SU-DHL-6 (cell line): ENCODE measurements at regions not wholly inside any gene's neighbourhood (a gene's known extent, or its start where the extent isn't known, plus 50 kb on each side); places are given as distances from the start of the nearest gene placed in this dataset.

Source experiments
- H2AFZ ChIP-seq: fragments of 200-600 bp; sonication (generic); 2 replicates; pipeline ENCODE4 v1.6.1; 2014; ENCODE audit warnings: low read depth, mild to moderate bottlenecking, moderate library complexity, mixed read lengths, antibody characterized with exemption, low read length; ENCODE audit not compliant: severe bottlenecking
- H3F3A ChIP-seq: fragments of 200-600 bp; shearing (Covaris generic); 2 replicates; pipeline ENCODE4 v1.6.0; 2016; ENCODE audit warnings: antibody characterized with exemption, mild to moderate bottlenecking; ENCODE audit not compliant: insufficient read depth
- H3K27ac ChIP-seq: fragments of 200-600 bp; sonication (generic); 2 replicates; pipeline ENCODE4 v1.5.1; 2016; ENCODE audit warnings: low read depth, mild to moderate bottlenecking, low read length, moderate library complexity, mixed read lengths
- H3K27me3 ChIP-seq: fragments of 200-600 bp; sonication (generic), shearing (Covaris generic); 2 replicates; pipeline ENCODE4 v1.6.0; 2014; ENCODE audit warnings: mild to moderate bottlenecking, low read length
- H3K36me3 ChIP-seq: fragments of 200-600 bp; sonication (generic); 2 replicates; pipeline ENCODE4 v1.6.1; 2014; ENCODE audit warnings: mild to moderate bottlenecking, low read length, mixed read lengths
- H3K4me2 ChIP-seq: fragments of 300-600, 200-600 bp; shearing (Covaris generic), sonication (generic); 2 replicates; pipeline ENCODE4 v1.6.0; 2014; ENCODE audit warnings: low read length, low read depth, mild to moderate bottlenecking; ENCODE audit not compliant: poor library complexity, severe bottlenecking
- H3K4me3 ChIP-seq: fragments of 200-600 bp; sonication (generic); 2 replicates; pipeline ENCODE4 v1.5.1; 2014; ENCODE audit warnings: antibody characterized with exemption, low read length, mild to moderate bottlenecking, mixed read lengths; ENCODE audit not compliant: insufficient read depth, poor library complexity, severe bottlenecking
- H3K79me2 ChIP-seq: fragments of 200-600 bp; sonication (generic); 2 replicates; pipeline ENCODE4 v1.6.1; 2014; ENCODE audit warnings: mild to moderate bottlenecking, low read length, moderate library complexity; ENCODE audit not compliant: insufficient read depth
- H3K9ac ChIP-seq: fragments of 200-600 bp; sonication (generic); 2 replicates; pipeline ENCODE4 v1.7.0; 2014; ENCODE audit warnings: mild to moderate bottlenecking, low read length
- H3K9me2 ChIP-seq: fragments of 200-600 bp; sonication (generic); replicated peaks from 2 replicates; pipeline ENCODE4 v1.6.1; 2014; ENCODE audit warnings: low read length; ENCODE audit not compliant: insufficient read depth
- H3K9me3 ChIP-seq: fragments of 200-600 bp; sonication (generic); 2 replicates; pipeline ENCODE4 v1.6.1; 2014; ENCODE audit warnings: low read length, mixed read lengths; ENCODE audit not compliant: insufficient read depth
- H4K20me1 ChIP-seq: fragments of 200-600 bp; sonication (generic); 2 replicates; pipeline ENCODE4 v1.6.1; 2014; ENCODE audit warnings: low read depth, mild to moderate bottlenecking, antibody characterized with exemption, low read length, moderate library complexity, mixed read lengths
- EZH2phosphoT487 ChIP-seq: fragments of 200-600 bp; sonication (generic), shearing (Covaris generic); conservative IDR thresholded peaks from 2 replicates; pipeline ENCODE4 v1.6.1; 2018; ENCODE audit warnings: mild to moderate bottlenecking, antibody characterized with exemption, low read length, moderate library complexity, mixed read lengths
- TF ChIP-seq, protein P1 (sequence below): fragments of 200-600 bp; sonication (generic); IDR thresholded peaks from one replicate; pipeline ENCODE4 v1.5.1; 2017; ENCODE audit warnings: antibody characterized with exemption, mild to moderate bottlenecking, low read length, moderate library complexity; ENCODE audit not compliant: insufficient read depth, poor library complexity, severe bottlenecking

DNA sequence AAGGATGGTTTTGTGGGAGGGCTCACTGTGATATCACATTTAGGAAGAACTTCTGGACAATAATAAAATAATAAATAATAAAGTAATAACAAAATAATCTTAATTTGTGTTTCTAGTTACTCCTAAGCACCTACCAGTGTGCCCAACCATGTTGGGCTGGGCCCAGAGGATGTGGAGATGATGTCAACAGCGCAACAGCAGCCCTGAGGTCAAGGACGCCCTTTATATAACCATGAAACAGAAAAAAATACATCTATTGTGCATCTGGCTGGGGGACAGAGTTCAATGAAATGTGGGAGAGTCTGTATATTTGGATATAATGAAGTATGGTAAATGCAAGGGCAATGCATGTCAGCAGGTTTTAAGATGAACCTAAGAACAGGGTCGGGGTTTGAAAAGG, 552.8 kb downstream of the VRK1 start:
- Histone ChIP-seq H3K79me2 (no peaks in the 10 kb centered on the region), H3K9me3 (no peaks in the 10 kb centered on the region), H3K4me2 (no peak overlapping the region), H3K27ac (no peak overlapping the region), H3K4me3 (no peak overlapping the region), H3K36me3 (no peaks in the 10 kb centered on the region), H3K9me2 (no peaks in the 10 kb centered on the region), H2AFZ (no peak overlapping the region), H3K27me3 (no peaks in the 10 kb centered on the region), H4K20me1 (no peaks in the 10 kb centered on the region), H3F3A (no peaks in the 10 kb centered on the region), H3K9ac (no peak overlapping the region)
- TF ChIP-seq, protein P1, sequence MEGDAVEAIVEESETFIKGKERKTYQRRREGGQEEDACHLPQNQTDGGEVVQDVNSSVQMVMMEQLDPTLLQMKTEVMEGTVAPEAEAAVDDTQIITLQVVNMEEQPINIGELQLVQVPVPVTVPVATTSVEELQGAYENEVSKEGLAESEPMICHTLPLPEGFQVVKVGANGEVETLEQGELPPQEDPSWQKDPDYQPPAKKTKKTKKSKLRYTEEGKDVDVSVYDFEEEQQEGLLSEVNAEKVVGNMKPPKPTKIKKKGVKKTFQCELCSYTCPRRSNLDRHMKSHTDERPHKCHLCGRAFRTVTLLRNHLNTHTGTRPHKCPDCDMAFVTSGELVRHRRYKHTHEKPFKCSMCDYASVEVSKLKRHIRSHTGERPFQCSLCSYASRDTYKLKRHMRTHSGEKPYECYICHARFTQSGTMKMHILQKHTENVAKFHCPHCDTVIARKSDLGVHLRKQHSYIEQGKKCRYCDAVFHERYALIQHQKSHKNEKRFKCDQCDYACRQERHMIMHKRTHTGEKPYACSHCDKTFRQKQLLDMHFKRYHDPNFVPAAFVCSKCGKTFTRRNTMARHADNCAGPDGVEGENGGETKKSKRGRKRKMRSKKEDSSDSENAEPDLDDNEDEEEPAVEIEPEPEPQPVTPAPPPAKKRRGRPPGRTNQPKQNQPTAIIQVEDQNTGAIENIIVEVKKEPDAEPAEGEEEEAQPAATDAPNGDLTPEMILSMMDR, result no peak
- no peak for TF ChIP-seq EZH2phosphoT487

DNA sequence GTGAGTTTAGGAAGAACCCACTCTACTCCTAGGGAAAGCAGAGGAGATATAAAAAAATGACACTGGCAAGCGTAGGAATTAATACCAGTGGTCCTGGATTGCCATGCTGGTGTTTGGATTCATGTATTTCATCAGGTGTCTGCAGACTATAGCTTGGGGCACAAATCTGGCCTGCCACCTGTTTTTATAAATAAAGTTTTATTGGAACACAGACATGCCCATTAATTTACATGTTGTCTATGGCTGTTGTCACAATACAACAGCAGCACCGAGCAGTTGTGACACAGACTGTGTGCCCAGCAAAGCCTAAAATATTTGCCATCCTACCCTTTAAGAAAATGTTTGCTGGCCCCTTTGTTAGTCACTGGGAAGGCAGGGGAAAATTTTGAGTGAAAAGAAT, 553.2 kb downstream of the VRK1 start:
- no peak overlapping the region for H3K4me3 ChIP-seq

DNA sequence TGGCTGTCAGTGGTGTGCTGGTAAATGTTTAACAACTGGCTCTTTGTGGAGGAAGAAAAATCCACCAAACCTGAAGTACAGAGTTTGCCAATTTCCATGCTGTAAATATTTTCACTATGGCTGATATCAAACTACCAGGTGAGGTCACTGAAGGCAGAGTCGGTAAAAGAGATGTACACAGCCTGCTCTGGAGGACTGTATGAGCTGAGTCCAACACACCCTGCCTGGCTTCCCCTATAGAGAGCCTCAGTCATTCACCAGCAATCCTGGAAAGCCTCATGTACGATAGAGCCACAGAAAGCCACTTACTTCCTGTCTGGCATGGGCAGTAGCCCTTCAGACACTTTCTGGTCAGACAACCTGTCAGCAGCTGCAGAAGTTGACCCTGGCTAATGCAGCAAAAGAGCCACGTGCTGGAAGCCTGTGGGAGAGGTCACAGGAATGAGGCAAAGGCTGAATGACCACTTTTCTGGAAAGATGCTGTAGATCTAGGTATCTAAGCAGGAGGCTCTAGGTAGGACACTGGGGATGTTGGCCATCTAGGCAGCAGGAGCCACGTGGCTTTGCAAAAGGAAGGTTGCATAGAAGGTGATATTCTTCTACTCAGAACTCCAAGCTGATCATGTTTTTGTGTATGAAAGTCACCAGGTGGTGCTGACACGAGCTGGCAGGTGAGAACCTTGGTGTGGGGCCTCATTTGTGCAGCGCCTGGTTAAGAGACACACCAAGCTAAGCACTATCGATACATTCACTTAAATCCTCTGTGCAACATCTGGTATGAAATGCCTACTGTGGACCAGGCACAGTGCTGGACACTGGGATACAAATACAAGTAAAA, 553.9 kb downstream of the VRK1 start:
- Histone ChIP-seq H3K9ac (no peak overlapping the region), H3K4me3 (no peak overlapping the region), H3F3A (no peaks in the 10 kb centered on the region), H3K79me2 (no peaks in the 10 kb centered on the region), H3K4me2 (no peak overlapping the region), H3K27me3 (no peaks in the 10 kb centered on the region), H3K9me2 (no peaks in the 10 kb centered on the region), H3K36me3 (no peaks in the 10 kb centered on the region), H3K27ac (no peak overlapping the region), H2AFZ (no peak overlapping the region), H4K20me1 (no peaks in the 10 kb centered on the region), H3K9me3 (no peaks in the 10 kb centered on the region)
- TF ChIP-seq, protein P1, result no peak

More for the DNA sequence above, 553.2 kb downstream of the VRK1 start:
- Histone ChIP-seq H3K9me2 (no peaks in the 10 kb centered on the region), H2AFZ (no peak overlapping the region), H3K9me3 (no peaks in the 10 kb centered on the region), H3K27ac (no peak overlapping the region), H3K36me3 (no peaks in the 10 kb centered on the region), H3K9ac (no peak overlapping the region), H4K20me1 (no peaks in the 10 kb centered on the region), H3K79me2 (no peaks in the 10 kb centered on the region), H3K4me2 (no peak overlapping the region), H3K27me3 (no peaks in the 10 kb centered on the region), H3F3A (no peaks in the 10 kb centered on the region)
- TF ChIP-seq EZH2phosphoT487, result no peak
- TF ChIP-seq, protein P1, result no peak
